ENCODE measurements at regions not wholly inside any gene's neighbourhood (a gene's known extent, or its start where the extent isn't known, plus 50 kb on each side); places are given as distances from the start of the nearest gene placed in this dataset.

DNA sequence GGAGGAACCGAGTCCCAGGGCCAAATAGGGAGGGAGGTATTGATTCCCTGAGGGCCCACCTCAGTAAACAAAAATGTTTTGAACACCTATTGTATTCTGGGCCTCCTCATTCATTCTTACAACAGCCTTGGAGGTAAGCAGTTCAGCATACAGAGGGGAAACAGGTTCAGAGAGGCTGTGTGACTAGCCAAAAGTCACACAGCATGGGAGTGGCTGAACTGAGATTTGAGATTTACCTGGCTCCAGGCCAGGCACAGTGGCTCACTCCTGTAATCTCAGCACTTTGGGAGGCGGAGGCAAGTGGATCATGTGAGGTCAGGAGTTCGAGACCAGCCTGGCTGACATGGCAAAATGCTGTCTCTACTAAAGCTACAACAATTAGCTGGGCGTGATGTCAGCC, 107.2 kb downstream of the TMEM130 start:
- TF ChIP-seq EP300 (IDR thresholded peaks at IDR 0.05), result no peak
- TF ChIP-seq, protein P1, sequence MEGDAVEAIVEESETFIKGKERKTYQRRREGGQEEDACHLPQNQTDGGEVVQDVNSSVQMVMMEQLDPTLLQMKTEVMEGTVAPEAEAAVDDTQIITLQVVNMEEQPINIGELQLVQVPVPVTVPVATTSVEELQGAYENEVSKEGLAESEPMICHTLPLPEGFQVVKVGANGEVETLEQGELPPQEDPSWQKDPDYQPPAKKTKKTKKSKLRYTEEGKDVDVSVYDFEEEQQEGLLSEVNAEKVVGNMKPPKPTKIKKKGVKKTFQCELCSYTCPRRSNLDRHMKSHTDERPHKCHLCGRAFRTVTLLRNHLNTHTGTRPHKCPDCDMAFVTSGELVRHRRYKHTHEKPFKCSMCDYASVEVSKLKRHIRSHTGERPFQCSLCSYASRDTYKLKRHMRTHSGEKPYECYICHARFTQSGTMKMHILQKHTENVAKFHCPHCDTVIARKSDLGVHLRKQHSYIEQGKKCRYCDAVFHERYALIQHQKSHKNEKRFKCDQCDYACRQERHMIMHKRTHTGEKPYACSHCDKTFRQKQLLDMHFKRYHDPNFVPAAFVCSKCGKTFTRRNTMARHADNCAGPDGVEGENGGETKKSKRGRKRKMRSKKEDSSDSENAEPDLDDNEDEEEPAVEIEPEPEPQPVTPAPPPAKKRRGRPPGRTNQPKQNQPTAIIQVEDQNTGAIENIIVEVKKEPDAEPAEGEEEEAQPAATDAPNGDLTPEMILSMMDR (IDR thresholded peaks at IDR 0.05), result no peak

Measured in tibial nerve (tissue), 4 donors.